IMR-90 (cell line): ENCODE measurements at regions not wholly inside any gene's neighbourhood (a gene's known extent, or its start where the extent isn't known, plus 50 kb on each side); places are given as distances from the start of the nearest gene placed in this dataset.

Source experiments
- ATAC-seq: fragments of 200-7000 bp; cut with Tn5 transposase; 2 replicates; pipeline ENCODE4 v1.9.1; 2020; ENCODE audit warnings: low read depth, mild to moderate bottlenecking, moderate library complexity
- BruUV-seq: library from RNA; stranded (reverse); fragments of 400-500 nt; replicated peaks from 2 replicates; lab custom pipeline; 2021; lab: Mats Ljungman, UMichigan
- CTCF ChIA-PET: fragments of 300-600 bp; formaldehyde crosslinking; extraction: SDS; loops from one replicate; lab custom pipeline; 2021; ENCODE audit warnings: antibody characterized with exemption; lab: Yijun Ruan, JAX
- POLR2A ChIA-PET: fragments of 300-600 bp; sonication (Branson Sonifier 250); formaldehyde crosslinking; loops from one replicate; lab custom pipeline; 2022; ENCODE audit warnings: antibody characterized with exemption; ENCODE audit not compliant: unreplicated experiment; lab: Charles Lee
- DNase-seq: peaks from one replicate; pipeline ENCODE4 v3.0.0; 2013
- H2AFZ ChIP-seq: replicated peaks from 2 replicates; pipeline ENCODE3; 2013; ENCODE audit warnings: low read length, mild to moderate bottlenecking; ENCODE audit not compliant: poor library complexity
- H2AK5ac ChIP-seq: 2 replicates; pipeline ENCODE4 v1.6.1; 2013; ENCODE audit warnings: low read depth, low read length, inconsistent platforms
- H2AK9ac ChIP-seq: replicated peaks from 2 replicates; pipeline ENCODE3; 2013; ENCODE audit warnings: mild to moderate bottlenecking, low read depth, low read length, moderate library complexity; ENCODE audit not compliant: poor library complexity
- H2BK120ac ChIP-seq: 2 replicates; pipeline ENCODE4 v1.6.1; 2013; ENCODE audit warnings: low read depth, low read length, inconsistent platforms
- H2BK15ac ChIP-seq: 3 replicates; pipeline ENCODE4 v1.6.1; 2013; ENCODE audit warnings: low read depth, low read length, inconsistent platforms
- H2BK20ac ChIP-seq: 2 replicates; pipeline ENCODE4 v1.6.1; 2013; ENCODE audit warnings: low read depth, mild to moderate bottlenecking, inconsistent platforms, low read length, moderate library complexity
- H2BK5ac ChIP-seq: 2 replicates; pipeline ENCODE4 v1.6.1; 2013; ENCODE audit warnings: mild to moderate bottlenecking, low read depth, low read length, inconsistent platforms; ENCODE audit not compliant: poor library complexity, severe bottlenecking
- H3K14ac ChIP-seq: replicated peaks from 2 replicates; pipeline ENCODE4 v1.6.1; 2013; ENCODE audit warnings: low read depth, low read length, inconsistent platforms
- H3K18ac ChIP-seq: 2 replicates; pipeline ENCODE4 v1.6.1; 2013; ENCODE audit warnings: low read depth, low read length, control low read depth
- H3K23ac ChIP-seq: 2 replicates; pipeline ENCODE4 v1.6.1; 2013; ENCODE audit warnings: low read depth, low read length, inconsistent platforms
- H3K27ac ChIP-seq: 2 replicates; pipeline ENCODE4 v1.5.1; 2013; ENCODE audit warnings: mild to moderate bottlenecking, control low read depth, low read length; ENCODE audit not compliant: insufficient read depth
- H3K27me3 ChIP-seq: 2 replicates; pipeline ENCODE4 v1.6.1; 2013; ENCODE audit warnings: low read length; ENCODE audit not compliant: control insufficient read depth, insufficient read depth
- H3K36me3 ChIP-seq: 2 replicates; pipeline ENCODE4 v1.6.1; 2013; ENCODE audit warnings: low read length, mixed read lengths; ENCODE audit not compliant: control insufficient read depth, insufficient read depth
- H3K4ac ChIP-seq: 2 replicates; pipeline ENCODE4 v1.6.1; 2013; ENCODE audit warnings: low read depth, low read length, inconsistent platforms
- H3K4me1 ChIP-seq: 2 replicates; pipeline ENCODE4 v1.6.1; 2013; ENCODE audit warnings: low read length, mixed read lengths; ENCODE audit not compliant: control insufficient read depth, insufficient read depth
- H3K4me2 ChIP-seq: 2 replicates; pipeline ENCODE4 v1.6.1; 2013; ENCODE audit warnings: low read depth, mild to moderate bottlenecking, control low read depth, low read length, moderate library complexity
- H3K4me3 ChIP-seq: 2 replicates; pipeline ENCODE4 v1.5.1; 2013; ENCODE audit warnings: low read depth, mild to moderate bottlenecking, control low read depth, low read length, moderate library complexity; ENCODE audit not compliant: insufficient read depth
- H3K56ac ChIP-seq: 2 replicates; pipeline ENCODE4 v1.6.1; 2013; ENCODE audit warnings: low read length, inconsistent platforms; ENCODE audit not compliant: insufficient read depth; ENCODE audit errors: extremely low read depth
- H3K79me1 ChIP-seq, 2 experiments: 2 replicates each; pipeline ENCODE4 v1.6.1; 2013; ENCODE audit warnings: low read length in 2 of 2, inconsistent platforms in 1 of 2, low read depth in 1 of 2
- H3K9ac ChIP-seq: 2 replicates; pipeline ENCODE4 v1.6.1; 2013; ENCODE audit warnings: low read depth, low read length, control low read depth
- H3K9me1 ChIP-seq: 2 replicates; pipeline ENCODE4 v1.6.1; 2013; ENCODE audit warnings: low read length, inconsistent platforms; ENCODE audit not compliant: insufficient read depth
- H3K9me3 ChIP-seq: 2 replicates; pipeline ENCODE4 v1.6.1; 2013; ENCODE audit warnings: low read length; ENCODE audit not compliant: control insufficient read depth, insufficient read depth
- H4K20me1 ChIP-seq: 2 replicates; pipeline ENCODE4 v1.6.1; 2013; ENCODE audit warnings: low read length, inconsistent platforms; ENCODE audit not compliant: insufficient read depth
- H4K5ac ChIP-seq: 2 replicates; pipeline ENCODE4 v1.6.1; 2013; ENCODE audit warnings: mild to moderate bottlenecking, low read depth, low read length, control low read depth
- H4K8ac ChIP-seq, 2 experiments: 2 replicates each; pipeline ENCODE4 v1.6.1; 2013; ENCODE audit warnings: low read depth in 2 of 2, low read length in 2 of 2, control low read depth in 1 of 2, inconsistent platforms in 1 of 2
- H4K91ac ChIP-seq: 2 replicates; pipeline ENCODE4 v1.6.1; 2013; ENCODE audit warnings: low read depth, low read length, inconsistent platforms; ENCODE audit not compliant: insufficient read depth
- BHLHE40 ChIP-seq: fragments of 150-350 bp; IDR thresholded peaks from 2 replicates; pipeline ENCODE4 v1.6.1; 2016; ENCODE audit warnings: mild to moderate bottlenecking, low read depth, low read length
- CEBPB ChIP-seq: IDR thresholded peaks from 2 replicates; pipeline ENCODE4 v1.6.1; 2012; ENCODE audit warnings: low read depth, low read length, improper control_type of control experiment
- CHD1 ChIP-seq: IDR thresholded peaks from 2 replicates; pipeline ENCODE4 v1.6.1; 2012; ENCODE audit warnings: low read depth, low read length, improper control_type of control experiment
- CTCF ChIP-seq: conservative IDR thresholded peaks from 2 replicates; pipeline ENCODE4 v1.5.1; 2012; ENCODE audit warnings: mild to moderate bottlenecking, low read depth, low read length, improper control_type of control experiment
- ELK1 ChIP-seq: fragments of 150-350 bp; IDR thresholded peaks from 2 replicates; pipeline ENCODE4 v1.6.1; 2016; ENCODE audit warnings: low read depth, mild to moderate bottlenecking, low read length, moderate library complexity, borderline replicate concordance
- FOS ChIP-seq: fragments of 150-350 bp; IDR thresholded peaks from 2 replicates; pipeline ENCODE4 v1.6.1; 2016; ENCODE audit warnings: low read depth, low read length
- MAFK ChIP-seq: IDR thresholded peaks from 2 replicates; pipeline ENCODE4 v1.6.1; 2012; ENCODE audit warnings: low read depth, low read length, improper control_type of control experiment
- MAZ ChIP-seq: IDR thresholded peaks from 2 replicates; pipeline ENCODE4 v1.6.1; 2012; ENCODE audit warnings: low read depth, mild to moderate bottlenecking, low read length, improper control_type of control experiment, moderate library complexity, borderline replicate concordance
- MXI1 ChIP-seq: IDR thresholded peaks from 2 replicates; pipeline ENCODE4 v1.6.1; 2012; ENCODE audit warnings: low read depth, mild to moderate bottlenecking, low read length, moderate library complexity, borderline replicate concordance
- NFE2L2 ChIP-seq: fragments of 150-350 bp; IDR thresholded peaks from 2 replicates; pipeline ENCODE4 v1.6.1; 2016; ENCODE audit warnings: low read depth, mild to moderate bottlenecking, low read length
- POLR2A ChIP-seq: IDR thresholded peaks from 2 replicates; pipeline ENCODE4 v1.6.1; 2012; ENCODE audit warnings: mild to moderate bottlenecking, low read depth, low read length
- RAD21 ChIP-seq: IDR thresholded peaks from 2 replicates; pipeline ENCODE4 v1.6.1; 2012; ENCODE audit warnings: low read length, improper control_type of control experiment
- RCOR1 ChIP-seq: IDR thresholded peaks from 2 replicates; pipeline ENCODE4 v1.6.1; 2012; ENCODE audit warnings: mild to moderate bottlenecking, low read length, improper control_type of control experiment; ENCODE audit not compliant: insufficient replicate concordance
- RFX5 ChIP-seq: IDR thresholded peaks from 2 replicates; pipeline ENCODE4 v1.8.0; 2012; ENCODE audit warnings: low read depth, mild to moderate bottlenecking, low read length, moderate library complexity
- SMC3 ChIP-seq: fragments of 150-350 bp; IDR thresholded peaks from 2 replicates; pipeline ENCODE4 v1.6.1; 2016; ENCODE audit warnings: low read depth, mild to moderate bottlenecking, antibody characterized with exemption, low read length, moderate library complexity
- USF2 ChIP-seq: fragments of 150-350 bp; IDR thresholded peaks from 2 replicates; pipeline ENCODE4 v1.6.1; 2017; ENCODE audit warnings: mild to moderate bottlenecking, antibody characterized with exemption, low read length, low read depth
- WGBS, 2 experiments: methylation state at CpG; one replicate each; pipeline versions ENCODE4 v1.1.5 to v1.1.7; 2013; ENCODE audit warnings: missing lambda C conversion rate in 2 of 2; ENCODE audit not compliant: insufficient read length in 1 of 2; ENCODE audit errors: extremely low coverage in 2 of 2; 5-methylcytosine and 5-hydroxymethylcytosine counted together
- dilution Hi-C: fragments of 300-500 bp; cut with HindIII; formaldehyde crosslinking; loops from one replicate; pipeline ENCODE4 v1.14.3; 2018; ENCODE audit warnings: low sequenced_read_pairs; ENCODE audit not compliant: unreplicated experiment
- in situ Hi-C: fragments of 300-500 bp; cut with MboI; formaldehyde crosslinking; loops from 3 replicates; pipeline ENCODE4 v1.14.3; 2019; ENCODE audit warnings: low sequenced_read_pairs, inconsistent platforms, mixed read lengths
- intact Hi-C: fragments of 100-400 bp; cut with micrococcal nuclease; formaldehyde crosslinking; loops from 2 replicates; pipeline ENCODE4 v1.10.0; 2022

- Histone ChIP-seq H2AFZ (no peak overlapping the region), H3K9me1 (no peaks in the 10 kb centered on the region), H3K4me1 (no peaks in the 10 kb centered on the region), H3K18ac (no peak overlapping the region), H2BK120ac (no peak overlapping the region), H3K14ac (no peak overlapping the region), H3K9me3 (no peaks in the 10 kb centered on the region), H2BK20ac (no peak overlapping the region), H3K9ac (no peak overlapping the region), H4K8ac (no peak overlapping the region), H3K27me3 (no peaks in the 10 kb centered on the region; the same call in 1 of the 2 replicates), H3K27ac (no peak overlapping the region), H2AK5ac (no peak overlapping the region), H3K4ac (no peak overlapping the region), H3K36me3 (no peaks in the 10 kb centered on the region), H2BK15ac (no peak overlapping the region), H4K20me1 (no peaks in the 10 kb centered on the region), H4K91ac (no peak overlapping the region), H2BK5ac (no peak overlapping the region), H2AK9ac (no peak overlapping the region), H3K23ac (no peak overlapping the region), H4K5ac (no peak overlapping the region), H3K4me3 (no peak overlapping the region), H3K79me1 (no peaks in the 10 kb centered on the region), H3K56ac (no peak overlapping the region), H3K4me2 (no peak overlapping the region)
- intact Hi-C loops: no loop called here
- POLR2A ChIA-PET: no interaction called here
- BruUV-seq: no TSS peak
- TF ChIP-seq MXI1 (no peak), CHD1 (no peak), USF2 (no peak), FOS (no peak), RCOR1 (no peak), MAFK (no peak), CTCF (no peak), CEBPB (no peak), RFX5 (no peak), POLR2A (no peak), ELK1 (no peak), SMC3 (no peak), NFE2L2 (no peak), RAD21 (no peak), BHLHE40 (no peak), MAZ (no peak)
- ATAC-seq: no peak
- in situ Hi-C loops: no loop called here
- dilution Hi-C loops: no loop called here
- CTCF ChIA-PET: no interaction called here
- DNase-seq: no peak
- no CpG with 5 or more reads among the region's 1 CpG for WGBS, 2 experiments
These were observed 670.0 kb upstream of the AMOT start for GRCh38 chrX:113510586-113510985.
